ENCODE measurements at regions not wholly inside any gene's neighbourhood (a gene's known extent, or its start where the extent isn't known, plus 50 kb on each side); places are given as distances from the start of the nearest gene placed in this dataset.

GRCh38 chr10:8128511-8128910 lies 74.0 kb downstream of the GATA3 start:
- no peaks in the 10 kb centered on the region for H3K27me3 ChIP-seq (ENCODE audit: insufficient read depth, poor library complexity, severe bottlenecking)
- TF ChIP-seq CTCF (IDR thresholded peaks at IDR 0.05; ENCODE audit: poor library complexity, severe bottlenecking) = no peak
- no peak overlapping the region for H3K4me3 ChIP-seq (ENCODE audit: severe bottlenecking)
- H3K27ac ChIP-seq (ENCODE audit: poor library complexity, severe bottlenecking) = no peak overlapping the region
- peaks cover 18% of the 10 kb centered on the region for H3K4me1 ChIP-seq (ENCODE audit: insufficient read depth, poor library complexity, severe bottlenecking)
- DNase-seq (ENCODE audit: low spot score) = no peak
- H3K36me3 ChIP-seq (ENCODE audit: low read depth) = no peaks in the 10 kb centered on the region
- ATAC-seq (ENCODE audit: low read depth) = no peak
- no peaks in the 10 kb centered on the region for H3K9me3 ChIP-seq (ENCODE audit: severe bottlenecking)

GRCh38 chr10:8129438-8129837 lies 75.0 kb downstream of the GATA3 start:
- Histone ChIP-seq H3K36me3 (ENCODE audit: low read depth) (no peaks in the 10 kb centered on the region), H3K27ac (ENCODE audit: poor library complexity, severe bottlenecking) (peak overlapping the region; percentile 17), H3K27me3 (ENCODE audit: insufficient read depth, poor library complexity, severe bottlenecking) (no peaks in the 10 kb centered on the region), H3K9me3 (ENCODE audit: severe bottlenecking) (no peaks in the 10 kb centered on the region), H3K4me1 (ENCODE audit: insufficient read depth, poor library complexity, severe bottlenecking) (peaks cover 18% of the 10 kb centered on the region), H3K4me3 (ENCODE audit: severe bottlenecking) (no peak overlapping the region)
- no peak for TF ChIP-seq CTCF (IDR thresholded peaks at IDR 0.05; ENCODE audit: poor library complexity, severe bottlenecking)
- no peak for DNase-seq (ENCODE audit: low spot score)
- peak; percentile 21; the same call in 2 of the 3 replicates for ATAC-seq (ENCODE audit: low read depth)

GRCh38 chr10:8130973-8131911 lies 76.8 kb downstream of the GATA3 start:
- no peak for TF ChIP-seq CTCF (IDR thresholded peaks at IDR 0.05; ENCODE audit: poor library complexity, severe bottlenecking)
- DNase-seq (ENCODE audit: low spot score) (no peak), ATAC-seq (ENCODE audit: low read depth) (peak; percentile 92)
- no peak overlapping the region for H3K4me3 ChIP-seq (ENCODE audit: severe bottlenecking)
- H3K9me3 ChIP-seq (ENCODE audit: severe bottlenecking) = no peaks in the 10 kb centered on the region
- H3K27ac ChIP-seq (ENCODE audit: poor library complexity, severe bottlenecking) = peak overlapping the region; percentile 82
- no peaks in the 10 kb centered on the region for H3K36me3 ChIP-seq (ENCODE audit: low read depth)
- H3K27me3 ChIP-seq (ENCODE audit: insufficient read depth, poor library complexity, severe bottlenecking) = no peaks in the 10 kb centered on the region
- peaks cover 18% of the 10 kb centered on the region for H3K4me1 ChIP-seq (ENCODE audit: insufficient read depth, poor library complexity, severe bottlenecking)

GRCh38 chr10:8133146-8133545 lies 78.7 kb downstream of the GATA3 start:
- Histone ChIP-seq H3K36me3 (ENCODE audit: low read depth) (no peaks in the 10 kb centered on the region), H3K4me3 (ENCODE audit: severe bottlenecking) (no peak overlapping the region), H3K27ac (ENCODE audit: poor library complexity, severe bottlenecking) (no peak overlapping the region), H3K27me3 (ENCODE audit: insufficient read depth, poor library complexity, severe bottlenecking) (no peaks in the 10 kb centered on the region), H3K4me1 (ENCODE audit: insufficient read depth, poor library complexity, severe bottlenecking) (peaks cover 18% of the 10 kb centered on the region), H3K9me3 (ENCODE audit: severe bottlenecking) (no peaks in the 10 kb centered on the region)
- DNase-seq (ENCODE audit: low spot score) (no peak), ATAC-seq (ENCODE audit: low read depth) (no peak)
- no peak for TF ChIP-seq CTCF (IDR thresholded peaks at IDR 0.05; ENCODE audit: poor library complexity, severe bottlenecking)

GRCh38 chr10:8136736-8137135 lies 82.2 kb downstream of the GATA3 start:
- Histone ChIP-seq H3K27ac (ENCODE audit: poor library complexity, severe bottlenecking) (no peak overlapping the region), H3K4me3 (ENCODE audit: severe bottlenecking) (no peak overlapping the region), H3K9me3 (ENCODE audit: severe bottlenecking) (no peaks in the 10 kb centered on the region), H3K27me3 (ENCODE audit: insufficient read depth, poor library complexity, severe bottlenecking) (no peaks in the 10 kb centered on the region), H3K4me1 (ENCODE audit: insufficient read depth, poor library complexity, severe bottlenecking) (peaks cover 10% of the 10 kb centered on the region), H3K36me3 (ENCODE audit: low read depth) (no peaks in the 10 kb centered on the region)
- ATAC-seq (ENCODE audit: low read depth) (no peak), DNase-seq (ENCODE audit: low spot score) (no peak)
- no peak for TF ChIP-seq CTCF (IDR thresholded peaks at IDR 0.05; ENCODE audit: poor library complexity, severe bottlenecking)

Measured in RWPE2 (cell line).